GM12878 (cell line): ENCODE measurements at regions not wholly inside any gene's neighbourhood (a gene's known extent, or its start where the extent isn't known, plus 50 kb on each side); places are given as distances from the start of the nearest gene placed in this dataset.

Experiments used
- ATAC-seq: fragments of 200-7000 bp; cut with Tn5 transposase; 3 replicates; pipeline ENCODE4 v1.9.1; 2020; ENCODE audit warnings: mild to moderate bottlenecking, moderate library complexity
- BruUV-seq: library from RNA; stranded (reverse); fragments of 400-500 nt; replicated peaks from 2 replicates; lab custom pipeline; 2021; lab: Mats Ljungman, UMichigan
- CTCF ChIA-PET: fragments of 300-600 bp; sonication (Branson Sonifier 250); formaldehyde crosslinking; extraction: SDS; loops from one replicate; lab custom pipeline; 2021; ENCODE audit warnings: inconsistent platforms; lab: Yijun Ruan, JAX
- POLR2A ChIA-PET: fragments of 350-600 bp; formaldehyde crosslinking; extraction: SDS; loops from one replicate; lab custom pipeline; 2021; ENCODE audit warnings: inconsistent platforms; lab: Charles Lee
- RAD21 ChIA-PET: fragments of 300-600 bp; sonication (Branson Sonifier 250); formaldehyde crosslinking; loops from one replicate; lab custom pipeline; 2023; ENCODE audit warnings: antibody characterized with exemption; ENCODE audit not compliant: unreplicated experiment; lab: Charles Lee
- SMC1A ChIA-PET: fragments of 300-600 bp; sonication (Branson Sonifier 250); formaldehyde crosslinking; loops from one replicate; lab custom pipeline; 2023; ENCODE audit not compliant: unreplicated experiment, uncharacterized antibody; lab: Charles Lee
- DNase-seq: peaks from one replicate; pipeline ENCODE4 v3.0.0-alpha.2; 2011; ENCODE audit warnings: low read depth, low spot score
- FAIRE-seq: peaks from 3 replicates; lab custom pipeline; 2011; peaks lifted over from hg19 to GRCh38; lab: Jason Lieb, UNC
- H2AFZ ChIP-seq: 2 replicates; pipeline ENCODE4 v1.6.0; 2011; ENCODE audit warnings: low read depth, low read length, control low read depth; ENCODE audit not compliant: control insufficient read depth
- H3K27ac ChIP-seq: 2 replicates; pipeline ENCODE4 v1.5.1; 2011; ENCODE audit warnings: control low read depth; ENCODE audit not compliant: control insufficient read depth, insufficient read depth
- H3K27me3 ChIP-seq, 2 experiments: replicated peaks in 1 of 2; 2 replicates each; pipeline versions ENCODE4 v1.6.0 to v1.6.1; 2011; ENCODE audit warnings: low read length in 1 of 2; ENCODE audit not compliant: control insufficient read depth in 2 of 2, insufficient read depth in 2 of 2
- H3K36me3 ChIP-seq, 2 experiments: 2 replicates each; pipeline ENCODE4 v1.5.1; 2011; ENCODE audit warnings: low read length in 1 of 2; ENCODE audit not compliant: control insufficient read depth in 2 of 2, insufficient read depth in 2 of 2
- H3K4me1 ChIP-seq: 2 replicates; pipeline ENCODE4 v1.6.1; 2011; ENCODE audit warnings: mild to moderate bottlenecking, low read length, moderate library complexity, mixed read lengths; ENCODE audit not compliant: control insufficient read depth, insufficient read depth
- H3K4me2 ChIP-seq: 2 replicates; pipeline ENCODE4 v1.6.0; 2011; ENCODE audit warnings: control low read depth; ENCODE audit not compliant: control insufficient read depth, insufficient read depth
- H3K4me3 ChIP-seq: fragments of 200-600 bp; sonication (generic); 2 replicates; pipeline ENCODE4 v1.5.1; 2016
- H3K79me2 ChIP-seq: 2 replicates; pipeline ENCODE4 v1.6.0; 2011; ENCODE audit warnings: low read length; ENCODE audit not compliant: control insufficient read depth, insufficient read depth
- H3K9ac ChIP-seq: 2 replicates; pipeline ENCODE4 v1.8.0; 2011; ENCODE audit warnings: low read length, control low read depth, mixed read lengths; ENCODE audit not compliant: control insufficient read depth, insufficient read depth
- H3K9me3 ChIP-seq: replicated peaks from 3 replicates; pipeline ENCODE4 v1.5.1; 2011; ENCODE audit warnings: mild to moderate bottlenecking, low read length; ENCODE audit not compliant: control insufficient read depth, insufficient read depth
- H4K20me1 ChIP-seq: 2 replicates; pipeline ENCODE4 v1.6.0; 2011; ENCODE audit not compliant: control insufficient read depth, insufficient read depth
- BHLHE40 ChIP-seq, 2 experiments: fragments of 450-650 bp in 1 of 2; IDR thresholded peaks; 2 replicates each; pipeline ENCODE4 v1.6.1; 2011 to 2017; ENCODE audit warnings: low read depth in 2 of 2, borderline replicate concordance in 1 of 2, improper control_type of control experiment in 1 of 2, low read length in 1 of 2, mild to moderate bottlenecking in 1 of 2
- MYC ChIP-seq: IDR thresholded peaks from 2 replicates; pipeline ENCODE4 v1.6.1; 2011; ENCODE audit warnings: mild to moderate bottlenecking, low read length, moderate library complexity, inconsistent platforms; ENCODE audit not compliant: insufficient read depth, insufficient replicate concordance, insufficient read length, severe bottlenecking
- NR2C1 ChIP-seq: fragments of 450-650 bp; IDR thresholded peaks from 2 replicates; pipeline ENCODE4 v1.6.1; 2017; ENCODE audit warnings: antibody characterized with exemption, mild to moderate bottlenecking, moderate library complexity
- PML ChIP-seq: IDR thresholded peaks from 2 replicates; pipeline ENCODE4 v1.6.1; 2012; ENCODE audit warnings: low read length, inconsistent platforms
- PRDM15 ChIP-seq: fragments of 450-650 bp; formaldehyde crosslinking; IDR thresholded peaks from 2 replicates; pipeline ENCODE4 v1.4.0; 2020; ENCODE audit warnings: mild to moderate bottlenecking, moderate library complexity
- SP1 ChIP-seq: IDR thresholded peaks from one replicate; pipeline ENCODE4 v1.6.1; 2011; ENCODE audit warnings: low read depth, low read length
- SREBF1 ChIP-seq: IDR thresholded peaks from 2 replicates; pipeline ENCODE4 v1.6.1; 2012; ENCODE audit warnings: mild to moderate bottlenecking, low read length
- STAT1 ChIP-seq: fragments of 450-650 bp; conservative IDR thresholded peaks from 2 replicates; pipeline ENCODE4 v1.6.1; 2014; ENCODE audit warnings: antibody characterized with exemption, mild to moderate bottlenecking
- TBL1XR1 ChIP-seq: IDR thresholded peaks from 2 replicates; pipeline ENCODE4 v1.6.1; 2012; ENCODE audit warnings: low read depth, low read length, improper control_type of control experiment
- TCF12 ChIP-seq: IDR thresholded peaks from 2 replicates; pipeline ENCODE4 v1.6.1; 2011; ENCODE audit warnings: low read depth, mild to moderate bottlenecking, low read length
- YY1 ChIP-seq: IDR thresholded peaks from 2 replicates; pipeline ENCODE4 v1.6.1; 2011; ENCODE audit warnings: low read depth, mild to moderate bottlenecking, low read length
- ZZZ3 ChIP-seq: IDR thresholded peaks from 2 replicates; pipeline ENCODE4 v1.6.1; 2011; ENCODE audit warnings: low read depth; ENCODE audit not compliant: control insufficient read depth, insufficient read length
- WGBS: methylation state at CpG from one replicate; pipeline ENCODE4 v1.1.6; 2016; ENCODE audit warnings: low lambda C conversion rate; ENCODE audit not compliant: insufficient replicate concordance, insufficient coverage; ENCODE audit errors: missing lambda C conversion rate; 5-methylcytosine and 5-hydroxymethylcytosine counted together
- in situ Hi-C: fragments of 300-500 bp; cut with MboI; formaldehyde crosslinking; loops from 9 replicates; pipeline ENCODE4 v1.14.3; 2018; ENCODE audit warnings: mixed read lengths
- intact Hi-C: fragments of 100-400 bp; cut with micrococcal nuclease; formaldehyde crosslinking; loops from one replicate; pipeline ENCODE4 v1.14.2; 2022; ENCODE audit not compliant: unreplicated experiment
- TF ChIP-seq, protein P1 (sequence below): fragments of 450-650 bp; IDR thresholded peaks from 2 replicates; pipeline ENCODE4 v1.6.1; 2014; ENCODE audit warnings: mild to moderate bottlenecking
- TF ChIP-seq, protein P2 (sequence below): fragments of 450-650 bp; IDR thresholded peaks from 2 replicates; pipeline ENCODE4 v1.6.1; 2018; ENCODE audit warnings: borderline replicate concordance, mild to moderate bottlenecking; ENCODE audit not compliant: partially characterized antibody

DNA sequence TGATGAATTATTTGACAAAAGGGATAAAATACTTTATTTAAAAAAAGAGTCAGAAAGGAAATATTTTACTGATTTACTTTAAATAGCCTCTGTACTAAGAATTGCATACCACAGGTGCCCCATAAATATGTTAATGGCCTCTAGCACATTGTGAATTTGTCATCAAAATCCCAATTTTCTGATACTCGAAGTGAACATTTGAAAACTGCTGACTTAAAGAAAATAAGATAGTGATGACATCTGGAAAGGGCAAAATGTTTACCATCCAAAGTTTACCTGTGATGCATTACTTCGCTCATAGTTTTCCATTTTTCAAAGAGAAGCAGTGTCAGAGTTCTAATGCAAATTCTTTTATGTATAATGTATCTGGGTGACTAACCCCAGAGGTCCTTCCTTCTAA, 455.4 kb downstream of the KLF5 start:
- no peaks in the 10 kb centered on the region for H3K36me3 ChIP-seq
- no peak overlapping the region for H3K4me3 ChIP-seq
- no peak overlapping the region for H3K27ac ChIP-seq
- no peaks in the 10 kb centered on the region for H3K27me3 ChIP-seq
- no peaks in the 10 kb centered on the region for H3K79me2 ChIP-seq
- RAD21 ChIA-PET: no interaction called here
- no peaks in the 10 kb centered on the region for H4K20me1 ChIP-seq
- H2AFZ ChIP-seq: no peak overlapping the region
- intact Hi-C loops: no loop called here
- no peaks in the 10 kb centered on the region for H3K4me1 ChIP-seq
- POLR2A ChIA-PET: no interaction called here
- TF ChIP-seq PML (no peak), SP1 (no peak), MYC (no peak), TBL1XR1 (no peak), PRDM15 (CRISPR knock-in tag) (no peak), BHLHE40 (IDR thresholded peaks at IDR 0.05; ENCODE audit: borderline replicate concordance in 1 of 2, low read depth in 2 of 2, low read length in 1 of 2) (no peak), TCF12 (no peak), NR2C1 (no peak), ZZZ3 (no peak), STAT1 (no peak), YY1 (no peak), SREBF1 (no peak)
- TF ChIP-seq, protein P1, sequence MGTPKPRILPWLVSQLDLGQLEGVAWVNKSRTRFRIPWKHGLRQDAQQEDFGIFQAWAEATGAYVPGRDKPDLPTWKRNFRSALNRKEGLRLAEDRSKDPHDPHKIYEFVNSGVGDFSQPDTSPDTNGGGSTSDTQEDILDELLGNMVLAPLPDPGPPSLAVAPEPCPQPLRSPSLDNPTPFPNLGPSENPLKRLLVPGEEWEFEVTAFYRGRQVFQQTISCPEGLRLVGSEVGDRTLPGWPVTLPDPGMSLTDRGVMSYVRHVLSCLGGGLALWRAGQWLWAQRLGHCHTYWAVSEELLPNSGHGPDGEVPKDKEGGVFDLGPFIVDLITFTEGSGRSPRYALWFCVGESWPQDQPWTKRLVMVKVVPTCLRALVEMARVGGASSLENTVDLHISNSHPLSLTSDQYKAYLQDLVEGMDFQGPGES: no peak
- TF ChIP-seq, protein P2, sequence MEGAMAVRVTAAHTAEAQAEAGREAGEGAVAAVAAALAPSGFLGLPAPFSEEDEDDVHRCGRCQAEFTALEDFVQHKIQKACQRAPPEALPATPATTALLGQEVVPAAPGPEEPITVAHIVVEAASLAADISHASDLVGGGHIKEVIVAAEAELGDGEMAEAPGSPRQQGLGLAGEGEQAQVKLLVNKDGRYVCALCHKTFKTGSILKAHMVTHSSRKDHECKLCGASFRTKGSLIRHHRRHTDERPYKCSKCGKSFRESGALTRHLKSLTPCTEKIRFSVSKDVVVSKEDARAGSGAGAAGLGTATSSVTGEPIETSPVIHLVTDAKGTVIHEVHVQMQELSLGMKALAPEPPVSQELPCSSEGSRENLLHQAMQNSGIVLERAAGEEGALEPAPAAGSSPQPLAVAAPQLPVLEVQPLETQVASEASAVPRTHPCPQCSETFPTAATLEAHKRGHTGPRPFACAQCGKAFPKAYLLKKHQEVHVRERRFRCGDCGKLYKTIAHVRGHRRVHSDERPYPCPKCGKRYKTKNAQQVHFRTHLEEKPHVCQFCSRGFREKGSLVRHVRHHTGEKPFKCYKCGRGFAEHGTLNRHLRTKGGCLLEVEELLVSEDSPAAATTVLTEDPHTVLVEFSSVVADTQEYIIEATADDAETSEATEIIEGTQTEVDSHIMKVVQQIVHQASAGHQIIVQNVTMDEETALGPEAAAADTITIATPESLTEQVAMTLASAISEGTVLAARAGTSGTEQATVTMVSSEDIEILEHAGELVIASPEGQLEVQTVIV: no peak
- no TSS peak for BruUV-seq
- no peak overlapping the region for H3K4me2 ChIP-seq
- ATAC-seq (no peak), DNase-seq (no peak), FAIRE-seq (no peak)
- H3K9ac ChIP-seq: no peak overlapping the region
- CTCF ChIA-PET: no interaction called here
- in situ Hi-C loops: no loop called here
- SMC1A ChIA-PET: no interaction called here
- no peaks in the 10 kb centered on the region for H3K9me3 ChIP-seq
- whole genome bisulfite sequencing: 0% methylated on average over 2 of the region's 2 CpGs
